GM23338 (cell line): ENCODE measurements at regions not wholly inside any gene's neighbourhood (a gene's known extent, or its start where the extent isn't known, plus 50 kb on each side); places are given as distances from the start of the nearest gene placed in this dataset.

ENCODE experiments used
- ATAC-seq: fragments of 200-7000 bp; cut with Tn5 transposase; 3 replicates; pipeline ENCODE4 v1.9.1; 2020
- DNase-seq: peaks from one replicate; pipeline ENCODE4 v3.0.0-alpha.2; 2015; ENCODE audit warnings: low spot score
- H2AFZ ChIP-seq: fragments of 200-600 bp; sonication (generic); 2 replicates; pipeline ENCODE4 v1.8.0; 2016; ENCODE audit warnings: antibody characterized with exemption, mild to moderate bottlenecking, moderate library complexity
- H3F3A ChIP-seq: fragments of 200-600 bp; sonication (generic); replicated peaks from 2 replicates; pipeline ENCODE4 v1.8.0; 2017; ENCODE audit warnings: antibody characterized with exemption, mixed run types, low read depth
- H3K27ac ChIP-seq: fragments of 200-600 bp; sonication (generic); 2 replicates; pipeline ENCODE4 v1.6.1; 2016; ENCODE audit warnings: low read depth
- H3K27me3 ChIP-seq: fragments of 200-600 bp; sonication (generic); 2 replicates; pipeline ENCODE4 v1.8.0; 2016; ENCODE audit warnings: mild to moderate bottlenecking, mixed run types, moderate library complexity; ENCODE audit not compliant: insufficient read depth
- H3K36me3 ChIP-seq: fragments of 200-600 bp; sonication (generic); 2 replicates; pipeline ENCODE4 v1.8.0; 2016; ENCODE audit warnings: mild to moderate bottlenecking; ENCODE audit not compliant: insufficient read depth
- H3K4me1 ChIP-seq: fragments of 200-600 bp; sonication (generic); 2 replicates; pipeline ENCODE4 v1.8.0; 2016; ENCODE audit warnings: mild to moderate bottlenecking, moderate library complexity; ENCODE audit not compliant: insufficient read depth
- H3K4me2 ChIP-seq: fragments of 200-600 bp; sonication (generic); 2 replicates; pipeline ENCODE4 v1.7.1; 2017; ENCODE audit warnings: mixed run types
- H3K4me3 ChIP-seq: fragments of 200-600 bp; sonication (generic); 2 replicates; pipeline ENCODE4 v1.6.1; 2016; ENCODE audit warnings: mixed run types
- H3K79me2 ChIP-seq: fragments of 200-600 bp; sonication (generic); replicated peaks from 2 replicates; pipeline ENCODE4 v1.8.0; 2017; ENCODE audit warnings: mild to moderate bottlenecking; ENCODE audit not compliant: insufficient read depth
- H3K9me2 ChIP-seq: fragments of 200-600 bp; sonication (generic); 2 replicates; pipeline ENCODE4 v1.8.0; 2017; ENCODE audit not compliant: insufficient read depth
- H4K20me1 ChIP-seq: fragments of 200-600 bp; sonication (generic); replicated peaks from 2 replicates; pipeline ENCODE4 v1.8.0; 2017; ENCODE audit warnings: mild to moderate bottlenecking; ENCODE audit not compliant: insufficient read depth
- H3K27ac Mint-ChIP-seq: 2 replicates; pipeline ENCODE4 v1.8.0; 2020; ENCODE audit warnings: inconsistent platforms, mild to moderate bottlenecking, moderate library complexity, mixed read lengths
- H3K27me3 Mint-ChIP-seq: 3 replicates; pipeline ENCODE4 v1.8.0; 2022; ENCODE audit warnings: low read depth, mild to moderate bottlenecking, moderate library complexity, mixed read lengths, inconsistent platforms; ENCODE audit not compliant: insufficient read depth, poor library complexity
- H3K36me3 Mint-ChIP-seq: 3 replicates; pipeline ENCODE4 v1.8.0; 2021; ENCODE audit warnings: low read depth, mild to moderate bottlenecking, inconsistent platforms, moderate library complexity, mixed read lengths
- H3K4me1 Mint-ChIP-seq: 3 replicates; pipeline ENCODE4 v1.8.0; 2020; ENCODE audit warnings: mild to moderate bottlenecking, inconsistent platforms, mixed read lengths
- H3K4me3 Mint-ChIP-seq: 3 replicates; pipeline ENCODE4 v1.8.0; 2021; ENCODE audit warnings: moderate library complexity, mild to moderate bottlenecking, inconsistent platforms, mixed read lengths
- H3K9me3 Mint-ChIP-seq: 3 replicates; pipeline ENCODE4 v1.8.0; 2020; ENCODE audit warnings: moderate library complexity, mild to moderate bottlenecking, inconsistent platforms, mixed read lengths
- CREB1 ChIP-seq: fragments of 250-450 bp; sonication (Bioruptor Pico); IDR thresholded peaks from 2 replicates; pipeline ENCODE4 v1.5.0; 2020; ENCODE audit warnings: low read depth, mild to moderate bottlenecking, moderate library complexity
- CTCF ChIP-seq, 2 experiments: fragments of 200-600 bp in 1 of 2; sonication (generic) in 1 of 2; conservative IDR thresholded peaks; 2 replicates each; pipeline versions ENCODE4 v1.5.1 to v1.6.1; 2016 to 2017; ENCODE audit warnings: antibody characterized with exemption in 2 of 2, low read depth in 2 of 2, mild to moderate bottlenecking in 2 of 2, moderate library complexity in 1 of 2
- ETS1 ChIP-seq: IDR thresholded peaks from 2 replicates; pipeline ENCODE4 v1.6.1; 2016; ENCODE audit warnings: antibody characterized with exemption
- EZH2 ChIP-seq: fragments of 200-600 bp; sonication (generic); IDR thresholded peaks from one replicate; pipeline ENCODE4 v1.8.0; 2017; ENCODE audit warnings: antibody characterized with exemption, mild to moderate bottlenecking, low read depth; ENCODE audit not compliant: unreplicated experiment
- EZH2phosphoT487 ChIP-seq: fragments of 200-600 bp; sonication (generic); IDR thresholded peaks from one replicate; pipeline ENCODE4 v1.8.1; 2018; ENCODE audit warnings: antibody characterized with exemption; ENCODE audit not compliant: unreplicated experiment
- JUNB ChIP-seq: IDR thresholded peaks from one replicate; pipeline ENCODE4 v1.6.1; 2016; ENCODE audit warnings: antibody characterized with exemption; ENCODE audit not compliant: unreplicated experiment
- NANOG ChIP-seq: IDR thresholded peaks from 2 replicates; pipeline ENCODE4 v1.6.1; 2016; ENCODE audit warnings: antibody characterized with exemption, borderline replicate concordance
- POLR2AphosphoS5 ChIP-seq: IDR thresholded peaks from 2 replicates; pipeline ENCODE4 v1.6.1; 2016; ENCODE audit warnings: antibody characterized with exemption, low read depth
- REST ChIP-seq: IDR thresholded peaks from one replicate; pipeline ENCODE4 v1.6.1; 2018; ENCODE audit warnings: antibody characterized with exemption; ENCODE audit not compliant: unreplicated experiment
- STAT1 ChIP-seq: IDR thresholded peaks from one replicate; pipeline ENCODE4 v1.6.1; 2016; ENCODE audit warnings: antibody characterized with exemption; ENCODE audit not compliant: unreplicated experiment
- ZNF114 ChIP-seq: fragments of 250-450 bp; sonication (Bioruptor Pico); IDR thresholded peaks from 2 replicates; pipeline ENCODE4 v1.5.0; 2020; ENCODE audit warnings: mild to moderate bottlenecking, moderate library complexity

GRCh38 chr2:180516232-180516631 lies 464.2 kb upstream of the UBE2E3 start (continued):
- TF ChIP-seq POLR2AphosphoS5 = no peak
- TF ChIP-seq STAT1 = no peak
- TF ChIP-seq ETS1 = no peak
- no peak for TF ChIP-seq CREB1 (CRISPR knock-in tag)
- TF ChIP-seq CTCF (conservative IDR thresholded peaks at IDR 0.05; ENCODE audit: low read depth in 2 of 2) = no peak
- TF ChIP-seq REST = no peak
- no peak for TF ChIP-seq EZH2phosphoT487
- no peak for TF ChIP-seq ZNF114 (CRISPR knock-in tag)

- Mint-ChIP-seq H3K27ac (no peak overlapping the region), H3K9me3 (no peaks in the 10 kb centered on the region), H3K4me1 (peaks cover 8% of the 10 kb centered on the region; the same call in 2 of the 3 replicates), H3K36me3 (no peaks in the 10 kb centered on the region), H3K4me3 (no peak overlapping the region), H3K27me3 (no peaks in the 10 kb centered on the region)
- no peaks in the 10 kb centered on the region for H3K4me1 ChIP-seq
- TF ChIP-seq JUNB = no peak
- no peak for TF ChIP-seq EZH2
- no peak for TF ChIP-seq CREB1 (CRISPR knock-in tag)
- TF ChIP-seq ETS1 = no peak
- TF ChIP-seq ZNF114 (CRISPR knock-in tag) = no peak
- TF ChIP-seq REST = no peak
- no peak for TF ChIP-seq NANOG
- no peak for ATAC-seq
- no peaks in the 10 kb centered on the region for H3F3A ChIP-seq
- H4K20me1 ChIP-seq = no peaks in the 10 kb centered on the region
- no peak overlapping the region for H3K4me2 ChIP-seq
- no peaks in the 10 kb centered on the region for H3K9me2 ChIP-seq
- no peaks in the 10 kb centered on the region for H3K36me3 ChIP-seq
- H3K27ac ChIP-seq = no peak overlapping the region
- H3K79me2 ChIP-seq = no peaks in the 10 kb centered on the region
- no peak overlapping the region for H3K4me3 ChIP-seq
- no peak overlapping the region for H2AFZ ChIP-seq
- no peaks in the 10 kb centered on the region for H3K27me3 ChIP-seq
- no peak for DNase-seq
Observed at GRCh38 chr2:180513389-180513788, 467.0 kb upstream of the UBE2E3 start.
